Cardiac septum (tissue), 1 donor: ENCODE measurements at regions not wholly inside any gene's neighbourhood (a gene's known extent, or its start where the extent isn't known, plus 50 kb on each side); places are given as distances from the start of the nearest gene placed in this dataset.
"Not testable (repeated sequence)": the region's sequence is repeated elsewhere in the genome, so short reads cannot be mapped to it uniquely, and the experiment has no call there.

Source experiments
- DNase-seq: peaks from one replicate; pipeline ENCODE4 v3.0.0-alpha.2; 2020; ENCODE audit warnings: low spot score
- intact Hi-C: fragments of 100-400 bp; cut with DNase I; formaldehyde crosslinking; loops from one replicate; pipeline ENCODE4 v1.14.0; 2022
- donor health status: DM: no; HTN: no; CAD: no.

DNA sequence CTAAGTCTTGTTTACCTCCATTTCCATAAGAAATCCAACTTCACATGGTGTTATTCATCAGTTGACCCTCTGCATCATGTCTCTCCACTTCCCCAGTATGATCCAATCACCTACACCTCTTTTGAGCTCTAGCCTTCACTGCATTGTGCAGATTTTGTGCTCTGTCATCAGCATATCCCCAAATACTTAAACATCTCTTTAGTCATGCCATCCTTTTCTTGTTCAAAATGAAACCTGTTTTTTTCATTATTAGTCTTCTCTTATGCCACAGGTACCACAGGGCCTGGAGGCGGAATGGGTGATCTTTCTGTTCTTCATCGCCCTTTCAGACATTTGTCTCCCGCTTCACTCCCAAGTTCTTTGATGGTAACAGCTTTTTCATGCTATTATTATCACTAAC is 382.7 kb upstream of the GALNTL6 start:
- intact Hi-C loops, result no loop called here
- DNase-seq, result no peak

DNA sequence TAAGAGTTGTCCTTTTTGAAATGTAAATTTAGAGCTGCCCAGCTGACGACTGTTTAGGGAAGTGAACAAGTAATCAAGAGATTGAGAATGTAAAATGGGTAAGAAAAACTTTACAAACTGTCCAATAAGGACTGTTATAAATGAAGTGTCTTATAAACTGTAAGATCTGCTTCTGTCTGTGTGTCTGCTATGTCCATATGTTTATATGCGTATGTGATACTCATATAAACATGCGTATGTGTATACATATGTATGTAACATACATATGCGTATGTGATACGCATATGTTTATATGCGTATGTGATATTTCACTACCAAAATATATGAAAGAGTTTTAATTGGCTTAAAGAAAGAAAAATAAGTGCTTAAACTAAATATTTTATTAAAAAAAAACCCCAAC is 416.0 kb upstream of the GALNTL6 start:
- DNase-seq, result no peak
- intact Hi-C loops, result no loop called here

DNA sequence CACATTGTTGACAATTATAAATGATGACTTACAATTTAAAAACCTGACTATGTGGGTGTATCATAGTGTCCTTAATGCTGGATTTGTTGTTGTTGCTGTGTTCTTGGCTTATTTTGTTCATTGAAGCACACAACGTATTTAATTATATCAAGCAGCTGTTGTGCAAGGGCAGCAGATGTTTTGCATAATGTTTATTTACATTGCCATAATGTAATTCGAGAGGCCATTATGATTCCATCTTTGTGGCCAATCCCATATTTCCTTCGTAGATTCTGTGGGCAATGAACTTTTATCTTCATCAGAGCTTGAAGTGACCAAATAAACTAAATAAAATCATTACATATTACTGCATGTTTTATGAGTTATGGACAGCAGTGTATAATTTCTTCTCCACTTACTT is 422.6 kb upstream of the GALNTL6 start:
- intact Hi-C loops, result no loop called here
- DNase-seq, result no peak

DNA sequence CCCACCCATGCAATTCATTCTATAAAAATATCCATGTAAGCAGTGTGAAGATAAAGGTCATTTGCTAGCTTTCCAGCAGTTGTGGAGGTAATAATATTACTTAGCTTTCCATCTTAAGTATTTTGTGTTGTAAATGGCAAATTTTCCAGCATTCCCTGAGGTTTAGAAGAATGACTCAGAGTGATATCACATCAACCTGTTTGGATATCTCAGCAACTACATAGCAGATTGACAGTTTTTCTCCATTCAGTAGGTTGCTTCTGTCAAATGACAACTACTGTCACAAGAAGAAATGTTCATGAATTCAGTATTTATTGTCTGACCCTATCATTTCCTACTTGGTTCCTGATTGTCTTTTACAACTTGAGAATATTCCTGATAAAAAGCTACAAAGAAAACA is 434.9 kb upstream of the GALNTL6 start:
- no peak for DNase-seq
- intact Hi-C loops, result no loop called here

DNA sequence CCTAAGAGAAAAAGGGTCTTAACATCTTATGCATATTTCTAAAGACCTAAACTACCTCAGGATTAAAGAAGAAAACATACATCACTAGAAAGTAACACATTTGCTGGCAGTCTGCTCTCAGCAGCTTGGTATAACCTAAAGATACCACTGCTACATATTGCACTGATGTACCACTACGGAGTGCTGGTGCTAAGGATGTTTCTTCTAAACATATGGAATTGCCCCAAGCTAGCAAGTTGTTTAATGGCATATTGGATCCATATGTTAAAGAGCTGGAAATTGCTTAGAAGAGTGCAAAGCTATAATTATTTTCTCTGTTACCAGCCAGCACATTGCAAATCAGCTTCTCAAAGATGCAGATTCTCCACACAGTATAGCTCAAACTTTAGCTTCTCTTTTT is 436.5 kb upstream of the GALNTL6 start:
- DNase-seq, result no peak
- intact Hi-C loops, result no loop called here

DNA sequence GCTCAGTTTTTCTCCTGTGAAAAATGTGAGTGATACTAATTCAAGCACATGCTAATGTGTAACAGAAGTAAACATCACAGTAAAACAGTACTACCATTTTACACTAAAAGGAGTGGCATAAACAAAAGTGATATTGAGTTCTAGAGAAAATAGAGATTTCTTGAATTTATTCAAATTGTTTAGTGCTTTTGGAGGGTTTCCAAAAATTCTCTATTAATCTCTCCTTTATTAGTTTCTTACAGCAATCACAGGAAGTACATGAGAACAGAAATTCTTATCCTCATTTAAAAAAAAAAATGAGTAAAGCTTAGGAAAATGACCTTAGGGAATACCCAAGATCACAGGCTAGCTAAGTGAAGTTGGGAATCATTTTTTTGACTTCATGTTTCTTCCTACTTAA is 459.7 kb upstream of the GALNTL6 start:
- DNase-seq, result no peak
- intact Hi-C loops, result no loop called here

DNA sequence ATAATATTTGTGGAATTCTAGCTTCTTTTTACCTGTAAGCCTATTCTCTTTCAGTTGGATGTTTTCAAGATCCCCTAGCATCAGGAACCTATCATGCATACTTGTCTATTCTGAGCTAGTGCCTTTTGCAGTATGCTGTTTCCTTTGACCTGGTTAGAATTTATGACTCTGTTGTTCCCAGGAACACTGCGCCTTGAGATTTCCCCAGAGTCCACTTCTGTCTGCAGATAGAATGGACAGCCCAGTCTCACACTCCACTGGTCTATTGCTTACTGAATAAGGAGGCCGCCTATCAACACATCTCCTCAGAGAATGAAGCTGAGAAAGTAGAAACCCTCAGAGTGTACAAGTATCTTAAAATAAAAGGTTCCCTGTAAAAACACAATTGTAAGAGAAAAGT is 465.1 kb upstream of the GALNTL6 start:
- intact Hi-C loops, result no loop called here

DNA sequence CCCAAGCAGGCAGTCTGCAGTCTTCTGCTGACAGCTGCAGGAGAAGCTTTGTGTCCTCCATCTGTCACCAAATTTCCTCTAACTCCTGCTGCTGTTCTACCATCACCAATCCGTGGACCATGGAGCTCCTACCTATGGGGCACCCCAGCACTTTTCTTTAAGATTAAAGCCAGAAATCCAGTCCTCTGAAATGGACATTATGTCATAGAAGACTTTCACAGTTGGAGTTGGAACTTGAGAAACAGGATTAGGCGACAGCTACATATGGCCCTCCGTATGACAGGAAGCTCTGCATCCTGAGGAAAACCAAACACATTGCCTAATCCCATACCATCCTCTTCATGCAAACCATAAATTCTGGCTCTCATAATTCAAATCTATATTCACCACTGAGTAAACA is 470.6 kb upstream of the GALNTL6 start:
- intact Hi-C loops, result no loop called here
- DNase-seq, result no peak

More for the DNA sequence above, 465.1 kb upstream of the GALNTL6 start:
- no peak for DNase-seq

DNA sequence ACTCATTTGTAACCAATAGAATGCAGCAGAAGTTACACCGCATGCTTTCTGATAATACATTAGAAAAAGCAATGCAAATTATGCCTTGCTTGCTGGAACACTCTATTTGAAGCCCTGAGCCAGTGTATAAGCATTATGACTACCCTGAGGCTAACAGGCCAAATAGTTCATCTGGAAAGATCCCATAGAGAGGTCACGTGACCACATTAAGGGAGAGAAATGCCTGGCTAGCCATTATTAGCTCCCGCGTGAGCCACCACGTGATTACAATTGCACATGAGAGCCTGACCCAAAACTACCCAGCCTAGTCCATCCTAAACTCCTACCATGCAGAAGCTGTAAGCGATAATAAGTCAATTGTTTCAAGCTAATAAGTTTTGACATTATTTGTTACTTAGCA is 472.9 kb upstream of the GALNTL6 start:
- intact Hi-C loops, result no loop called here
- DNase-seq, result no peak

DNA sequence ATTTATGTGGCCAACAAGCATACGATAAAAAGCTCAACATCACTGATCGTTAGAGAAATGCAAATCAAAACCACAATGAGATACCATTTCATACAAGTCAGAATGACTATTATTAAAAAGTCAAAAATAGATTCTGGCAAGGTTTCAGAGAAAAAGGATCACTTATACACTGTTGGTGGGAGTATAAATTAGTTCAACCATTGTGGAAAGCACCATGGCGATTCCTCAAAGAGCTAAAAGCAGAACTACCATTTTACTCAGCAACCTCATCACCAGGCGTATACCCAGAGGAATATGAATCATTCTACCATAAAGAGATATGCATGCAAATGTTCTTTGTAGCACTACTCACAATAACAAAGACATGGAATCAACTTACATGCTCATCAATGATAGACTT is 478.7 kb upstream of the GALNTL6 start:
- intact Hi-C loops, result no loop called here
- no peak for DNase-seq

DNA sequence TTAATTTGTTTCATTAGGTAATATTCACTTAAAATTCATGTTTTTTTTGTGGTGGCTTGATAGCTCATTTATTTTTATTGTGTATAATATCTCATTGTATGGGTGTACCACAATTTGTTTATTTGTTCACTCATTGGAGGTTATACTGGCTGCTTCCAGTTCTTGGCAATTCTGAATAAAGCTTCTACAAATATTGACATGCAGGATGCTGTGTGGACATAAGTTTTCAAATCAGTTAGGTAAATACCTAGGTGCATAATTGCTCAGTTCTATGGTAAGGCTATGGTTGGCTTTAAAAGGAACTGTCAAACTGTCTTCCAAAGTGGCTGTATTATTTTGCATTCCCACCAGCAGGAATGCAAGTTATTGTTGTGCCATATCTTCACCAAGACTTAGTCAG is 504.5 kb upstream of the GALNTL6 start:
- no peak for DNase-seq
- intact Hi-C loops, result no loop called here

DNA sequence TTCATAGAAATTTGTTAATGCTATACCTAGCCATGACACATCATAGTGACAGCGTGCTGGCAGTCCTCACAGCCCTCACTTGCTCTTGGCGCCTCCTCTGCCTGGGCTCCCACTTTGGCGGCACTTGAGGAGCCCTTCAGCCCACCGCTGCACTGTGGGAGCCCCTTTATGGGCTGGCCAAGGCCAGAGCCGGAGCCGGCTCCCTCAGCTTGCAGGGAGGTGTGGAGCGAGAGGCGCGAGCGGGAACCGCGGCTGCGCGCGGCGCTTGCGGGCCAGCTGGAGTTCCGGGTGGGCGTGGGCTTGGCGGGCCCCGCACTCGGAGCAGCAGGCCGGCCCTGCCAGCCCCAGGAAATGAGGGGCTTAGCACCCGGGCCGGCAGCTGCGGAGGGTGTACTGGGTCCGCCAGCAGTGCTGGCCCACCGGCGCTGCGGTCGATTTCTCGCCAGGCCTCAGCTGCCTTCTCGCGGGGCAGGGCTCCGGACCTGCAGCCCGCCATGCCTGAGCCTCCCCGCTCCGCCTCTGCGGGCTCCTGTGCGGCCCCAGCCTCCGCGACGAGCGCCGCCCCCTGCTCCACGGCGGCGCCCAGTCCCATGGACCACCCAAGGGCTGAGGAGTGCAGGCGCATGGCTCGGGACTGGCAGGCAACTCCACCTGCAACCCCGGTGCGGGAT is 515.0 kb upstream of the GALNTL6 start:
- DNase-seq, intact Hi-C loops: not testable (repeated sequence)

DNA sequence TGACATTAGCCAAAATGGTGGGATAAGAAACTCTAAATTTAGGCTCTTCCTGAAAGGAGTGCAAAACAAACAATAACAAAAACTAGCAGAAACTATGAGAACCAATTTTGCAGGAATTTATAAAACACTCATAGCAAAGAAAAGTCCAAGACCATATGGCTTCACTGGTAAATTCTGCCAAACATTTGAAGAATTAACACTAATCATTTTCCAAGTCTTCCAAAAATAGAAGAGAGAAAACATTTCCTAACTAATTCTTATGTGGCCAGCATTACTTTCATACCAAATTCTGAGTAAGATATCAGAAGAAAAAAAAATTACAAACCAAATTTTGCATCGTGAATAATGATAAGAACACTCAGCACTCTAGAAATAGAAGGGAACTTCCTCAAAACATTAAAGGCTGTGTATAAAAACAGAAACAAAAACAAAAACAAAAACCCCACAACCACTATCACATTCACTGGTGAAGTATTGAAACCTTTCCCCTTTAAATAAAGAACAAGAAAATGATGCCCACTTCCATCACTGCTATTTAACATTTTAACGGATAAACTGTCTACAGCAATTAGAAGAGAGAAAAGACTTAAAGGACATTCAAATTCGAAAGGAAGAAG is 524.3 kb upstream of the GALNTL6 start:
- intact Hi-C loops, result no loop called here
- no peak for DNase-seq

DNA sequence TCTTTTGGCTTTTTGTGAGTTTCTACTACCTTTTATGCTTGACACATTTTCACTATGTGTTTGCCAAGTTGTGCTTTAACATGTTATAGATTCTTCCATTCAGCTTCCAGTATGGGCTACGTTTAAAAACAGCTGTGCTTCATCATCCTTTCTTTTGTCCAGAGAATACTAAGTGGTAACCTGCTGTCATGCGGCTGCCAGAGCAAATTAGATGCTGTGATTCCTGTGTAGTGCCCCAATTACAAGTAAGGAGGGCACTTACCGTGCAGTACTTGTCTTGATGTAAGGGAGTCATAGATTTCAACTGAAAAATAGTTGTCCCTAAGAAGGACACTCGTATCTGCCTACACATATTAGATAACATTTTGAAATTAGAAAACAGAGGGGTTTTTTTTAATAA is 531.8 kb upstream of the GALNTL6 start:
- intact Hi-C loops, result no loop called here
- DNase-seq, result no peak

DNA sequence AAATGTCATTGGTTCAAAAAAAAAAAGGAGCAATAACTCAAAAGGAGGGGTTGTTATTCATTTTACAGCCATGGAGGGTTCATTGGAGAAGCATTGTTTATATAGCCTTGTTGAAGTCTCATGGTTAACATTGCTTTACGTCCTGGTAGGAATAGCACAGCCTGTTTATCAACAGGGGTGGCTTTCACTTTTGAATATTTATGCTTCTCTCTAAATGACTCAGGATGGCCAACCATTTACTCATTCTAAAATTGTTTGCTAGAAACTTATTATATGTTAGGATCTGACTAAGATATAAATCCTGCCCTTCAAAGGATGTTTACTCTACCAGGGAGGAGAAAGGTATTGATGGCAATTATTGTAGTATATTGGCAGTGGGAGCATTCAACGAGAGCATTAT is 534.1 kb upstream of the GALNTL6 start:
- intact Hi-C loops, result no loop called here
- DNase-seq, result no peak

DNA sequence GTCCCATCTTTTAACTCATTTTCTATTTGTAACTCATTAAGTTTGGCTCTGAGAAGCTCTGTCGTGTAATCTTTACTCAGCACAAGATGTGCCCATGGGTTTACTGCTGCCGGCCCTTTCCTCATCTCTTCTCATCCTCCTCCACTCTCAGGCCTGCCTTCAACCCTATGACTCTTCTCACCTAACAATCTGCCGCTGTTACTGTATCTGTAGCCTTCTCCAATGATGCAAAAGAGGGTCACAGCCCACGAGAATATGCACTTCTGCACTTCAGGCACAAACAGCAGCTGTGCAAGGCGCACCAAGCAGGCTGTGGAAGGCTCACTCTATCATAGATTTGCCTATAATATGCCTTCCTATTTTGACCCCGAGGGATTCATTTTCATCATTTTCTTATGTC is 546.5 kb upstream of the GALNTL6 start:
- intact Hi-C loops, result no loop called here
- no peak for DNase-seq

DNA sequence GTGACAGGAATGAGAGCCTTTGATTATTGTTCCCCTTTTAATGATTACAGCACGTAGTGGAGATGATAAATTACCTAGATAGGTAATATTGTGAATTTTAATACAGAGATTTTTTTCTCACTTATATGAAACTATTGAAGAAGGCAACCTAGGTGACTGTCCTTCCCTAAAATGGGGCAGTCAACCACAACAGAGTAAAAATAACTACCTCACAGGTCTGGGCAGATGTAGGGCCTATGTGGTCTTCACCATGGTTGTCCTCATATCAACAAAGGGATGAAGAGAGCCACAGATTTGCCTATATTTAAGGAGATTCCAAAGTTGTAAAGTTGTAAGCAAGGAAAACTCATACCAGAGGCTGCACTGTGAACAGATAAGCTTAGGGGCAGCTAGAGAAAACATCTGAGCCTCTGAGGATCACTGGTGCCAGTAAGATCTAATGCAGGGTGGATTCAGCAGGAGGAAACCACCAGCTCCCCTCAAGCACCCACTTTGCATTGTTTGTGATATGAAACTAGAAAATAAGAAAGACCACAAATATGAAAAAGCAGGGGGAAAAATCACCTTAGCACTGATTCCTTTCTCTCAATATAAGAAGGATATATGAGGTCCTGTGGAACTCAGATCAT is 547.9 kb upstream of the GALNTL6 start:
- intact Hi-C loops, result no loop called here
- DNase-seq, result no peak

DNA sequence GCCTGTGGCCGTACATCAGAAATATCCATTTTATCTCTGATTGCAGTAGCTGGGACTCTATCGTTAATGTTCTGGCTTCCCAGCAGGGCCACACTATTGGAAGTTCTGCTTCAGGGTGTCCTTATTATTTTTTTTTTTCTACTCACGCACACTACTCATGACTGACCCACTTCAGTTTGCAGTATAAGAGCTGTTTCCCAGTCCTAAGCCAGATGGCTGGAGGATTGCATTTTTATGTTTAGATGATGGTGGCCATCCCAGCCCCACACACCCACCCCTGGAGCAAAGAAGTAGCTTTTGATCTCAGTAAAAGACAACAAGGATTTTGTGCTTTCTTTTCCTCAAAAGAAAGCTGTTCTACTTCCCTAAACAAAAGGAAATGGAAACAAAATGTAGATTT is 557.0 kb upstream of the GALNTL6 start:
- intact Hi-C loops, result no loop called here
- DNase-seq, result no peak

DNA sequence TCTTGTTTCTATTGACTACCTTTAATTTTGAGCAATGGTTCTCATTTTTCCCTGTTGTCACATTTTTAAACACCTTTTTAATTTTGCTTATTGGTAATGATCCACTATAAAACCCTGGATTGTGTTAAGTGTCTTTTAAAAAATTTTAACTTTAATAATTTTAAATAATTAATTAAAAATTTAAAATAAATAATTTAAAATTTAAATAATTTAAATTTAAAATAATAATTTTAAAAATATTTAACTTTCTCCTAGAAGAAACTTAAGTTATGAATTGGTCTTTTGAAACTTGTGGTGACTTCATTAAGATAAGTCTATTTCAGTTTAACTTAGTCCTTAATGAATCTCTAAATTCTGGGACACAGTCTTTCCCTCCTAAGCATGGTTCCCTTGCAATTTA is 566.3 kb upstream of the GALNTL6 start:
- no peak for DNase-seq
- intact Hi-C loops, result no loop called here

DNA sequence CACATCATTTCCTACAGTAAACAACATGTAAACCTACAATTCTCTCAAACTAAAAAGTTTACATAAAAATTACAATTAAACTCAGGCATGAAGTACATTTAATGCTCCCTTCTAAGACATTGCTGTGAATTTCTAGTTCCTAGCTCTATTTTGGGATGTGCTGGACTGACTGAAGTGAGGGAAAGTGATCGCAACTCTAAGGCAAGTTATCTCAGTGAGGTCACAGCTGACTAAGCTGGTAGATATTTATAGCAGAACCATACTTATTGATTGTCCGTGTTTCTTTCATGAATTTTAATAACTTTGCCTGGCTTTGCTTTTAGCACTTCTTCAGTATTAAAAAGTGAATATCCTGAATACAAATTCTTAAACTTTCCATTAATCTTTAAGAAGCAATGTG is 570.4 kb upstream of the GALNTL6 start:
- DNase-seq, result no peak
- intact Hi-C loops, result no loop called here

DNA sequence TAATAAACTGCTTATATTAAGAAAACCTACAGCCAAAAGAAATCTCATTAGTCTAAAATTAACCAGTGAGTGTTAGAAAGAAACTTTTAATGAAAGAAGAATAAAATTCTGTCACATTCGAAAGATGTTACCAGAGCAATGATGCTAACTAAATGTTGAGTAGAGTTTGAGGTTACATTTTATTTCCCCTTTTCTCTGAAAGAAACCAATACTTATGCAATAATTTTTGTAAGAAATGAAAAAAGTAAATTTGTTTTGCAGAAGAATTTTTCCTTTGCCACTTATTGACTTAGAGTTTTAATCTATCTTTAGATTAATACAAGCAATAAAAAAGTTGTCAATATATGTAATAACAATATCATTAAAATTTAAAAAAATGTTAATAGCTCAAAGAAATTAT is 574.0 kb upstream of the GALNTL6 start:
- DNase-seq, result no peak
- intact Hi-C loops, result no loop called here

DNA sequence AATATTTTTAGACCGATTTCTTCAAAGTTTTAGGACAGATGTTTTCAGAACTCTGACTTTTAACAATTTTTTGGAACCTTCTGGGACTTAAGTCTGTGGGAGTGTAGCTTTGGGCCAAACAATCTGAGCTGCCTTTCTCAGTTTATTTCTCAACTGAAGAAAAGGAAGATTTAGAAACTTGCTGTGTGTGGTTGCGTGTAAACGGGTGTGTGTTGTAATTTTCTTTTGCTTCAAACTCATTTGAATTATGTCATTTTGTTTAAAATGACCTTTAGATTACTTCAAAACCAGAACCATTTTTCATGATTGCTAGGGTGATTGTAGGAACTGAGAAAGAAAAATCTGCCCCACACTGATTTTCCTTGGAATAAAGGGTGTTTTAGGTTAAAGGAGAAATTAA is 577.7 kb upstream of the GALNTL6 start:
- no peak for DNase-seq
- intact Hi-C loops, result no loop called here
